Bronchial epithelial cell (primary cell): ENCODE measurements at regions not wholly inside any gene's neighbourhood (a gene's known extent, or its start where the extent isn't known, plus 50 kb on each side); places are given as distances from the start of the nearest gene placed in this dataset.
"Not testable (repeated sequence)": the region's sequence is repeated elsewhere in the genome, so short reads cannot be mapped to it uniquely, and the experiment has no call there.

Experiments used
- DNase-seq: peaks from one replicate; pipeline ENCODE4 v3.0.0-alpha.2; 2010; ENCODE audit warnings: low read depth
- FAIRE-seq: peaks from 2 replicates; lab custom pipeline; 2011; peaks lifted over from hg19 to GRCh38; lab: Jason Lieb, UNC
- H3K27me3 ChIP-seq: 2 replicates; pipeline ENCODE4 v1.5.1; 2011; ENCODE audit warnings: low read length; ENCODE audit not compliant: control insufficient read depth, insufficient read depth
- H3K36me3 ChIP-seq: 2 replicates; pipeline ENCODE4 v1.5.1; 2011; ENCODE audit warnings: low read length; ENCODE audit not compliant: control insufficient read depth, insufficient read depth
- H3K4me3 ChIP-seq: 2 replicates; pipeline ENCODE4 v1.5.1; 2011; ENCODE audit warnings: mild to moderate bottlenecking, low read depth, low read length, control low read depth
- CTCF ChIP-seq: IDR thresholded peaks from 2 replicates; pipeline ENCODE4 v1.5.1; 2011; ENCODE audit warnings: mild to moderate bottlenecking, moderate library complexity, low read length, control low read depth, inconsistent platforms; ENCODE audit not compliant: insufficient read depth, severe bottlenecking

DNA sequence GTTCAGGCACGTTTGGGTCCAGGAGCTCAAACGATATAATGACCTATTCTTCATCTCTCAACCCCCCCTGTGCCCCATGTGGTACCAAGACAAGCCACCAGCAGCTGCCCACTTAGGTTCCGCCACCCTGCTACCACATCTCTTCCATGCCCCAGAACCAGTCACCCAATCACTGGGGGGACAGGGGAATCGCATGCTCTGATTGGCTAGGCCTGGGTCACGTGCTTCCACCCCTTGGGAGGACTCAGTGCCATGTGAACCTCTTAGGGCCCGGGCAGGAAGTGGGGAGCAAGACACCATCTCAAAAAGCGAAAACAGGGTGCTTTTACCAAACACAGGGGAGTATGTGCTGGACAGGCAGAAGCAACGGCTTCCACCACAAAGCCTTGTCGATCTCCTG lies 91.3 kb downstream of the KATNIP start:
- no peak overlapping the region for H3K4me3 ChIP-seq
- DNase-seq = no peak
- H3K36me3 ChIP-seq = no peaks in the 10 kb centered on the region
- FAIRE-seq = no peak
- H3K27me3 ChIP-seq = no peaks in the 10 kb centered on the region
- no peak for TF ChIP-seq CTCF

GRCh38 chr16:27641734-27642415 lies 91.9 kb downstream of the KATNIP start:
- not testable (repeated sequence) for DNase-seq, H3K4me3 ChIP-seq, H3K27me3 ChIP-seq, H3K36me3 ChIP-seq, FAIRE-seq

DNA sequence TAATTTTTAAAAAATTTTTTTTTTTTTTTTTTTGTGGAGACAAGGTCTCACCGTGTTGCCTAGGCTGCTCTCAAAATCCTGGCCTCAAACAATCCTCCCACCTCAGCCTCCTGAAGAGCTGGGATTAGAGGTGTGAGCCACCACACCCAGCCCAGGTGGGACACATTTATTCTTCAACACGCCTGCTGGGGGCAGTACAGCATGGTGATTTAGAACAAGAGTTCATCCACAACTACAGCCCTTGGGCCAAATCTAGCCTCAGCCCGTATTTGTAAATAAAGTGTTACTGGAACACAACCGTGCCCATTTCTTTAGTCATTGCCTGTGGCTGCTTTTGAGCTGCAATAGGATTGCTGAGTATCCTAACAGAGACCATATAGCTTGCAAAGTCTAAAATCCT lies 92.8 kb downstream of the KATNIP start:
- Histone ChIP-seq H3K27me3 (no peaks in the 10 kb centered on the region), H3K36me3 (no peaks in the 10 kb centered on the region), H3K4me3 (no peak overlapping the region)
- no peak for DNase-seq
- TF ChIP-seq CTCF = peak; percentile 27
- FAIRE-seq = no peak

- no peak for TF ChIP-seq CTCF
- no peaks in the 10 kb centered on the region for H3K27me3 ChIP-seq
Measured at GRCh38 chr16:27644165-27644564, 94.2 kb downstream of the KATNIP start.

DNA sequence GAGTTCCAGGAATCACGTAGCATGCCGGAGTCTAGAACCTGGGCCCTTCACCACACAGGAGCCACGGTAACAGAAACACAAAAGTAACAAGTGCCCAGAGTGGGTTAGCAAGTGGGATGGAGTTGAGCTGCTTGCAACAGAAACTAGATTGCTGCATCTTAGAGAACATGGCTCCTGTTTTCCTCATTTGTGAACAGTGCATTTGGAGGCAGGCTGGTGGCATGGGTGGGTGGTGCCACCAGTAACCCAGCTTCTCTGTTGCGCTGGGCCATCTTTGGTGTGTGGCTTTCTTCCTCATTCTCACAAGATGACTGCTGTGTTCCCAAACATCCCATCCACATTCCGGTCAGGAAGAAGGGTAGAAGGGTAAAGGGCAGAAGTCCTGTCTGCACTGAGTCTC lies 95.5 kb downstream of the KATNIP start:
- FAIRE-seq (no peak), DNase-seq (no peak)
- H3K4me3 ChIP-seq = no peak overlapping the region
- peaks cover 2% of the 10 kb centered on the region for H3K36me3 ChIP-seq
- no peaks in the 10 kb centered on the region for H3K27me3 ChIP-seq
- no peak for TF ChIP-seq CTCF

More at GRCh38 chr16:27644165-27644564, 94.2 kb downstream of the KATNIP start:
- Histone ChIP-seq H3K4me3 (no peak overlapping the region), H3K36me3 (peaks cover 2% of the 10 kb centered on the region)
- DNase-seq = no peak
- FAIRE-seq = no peak

DNA sequence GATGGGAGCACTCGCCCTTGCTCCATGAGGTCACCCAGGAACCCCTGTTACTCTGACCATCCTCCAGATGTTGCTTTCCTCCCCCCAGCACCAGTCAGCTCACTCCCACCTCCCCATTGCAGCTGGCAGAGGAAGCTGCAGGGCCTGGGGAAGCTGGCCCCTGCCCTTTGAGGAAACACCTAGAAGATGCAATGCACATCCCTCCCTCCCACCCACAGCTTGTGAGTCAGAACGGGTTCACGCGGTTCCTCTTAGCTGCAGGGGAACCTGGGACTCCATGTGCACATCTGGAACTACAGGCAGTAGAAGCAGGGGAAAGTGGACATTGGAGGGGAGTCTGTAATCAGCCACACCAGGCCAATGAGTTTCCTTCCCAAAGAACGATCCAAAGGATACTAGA lies 96.9 kb downstream of the KATNIP start:
- no peak for TF ChIP-seq CTCF
- DNase-seq (no peak), FAIRE-seq (no peak)
- no peaks in the 10 kb centered on the region for H3K27me3 ChIP-seq
- H3K4me3 ChIP-seq = no peak overlapping the region
- H3K36me3 ChIP-seq = peaks cover 2% of the 10 kb centered on the region
